ENCODE measurements at regions not wholly inside any gene's neighbourhood (a gene's known extent, or its start where the extent isn't known, plus 50 kb on each side); places are given as distances from the start of the nearest gene placed in this dataset.

DNA sequence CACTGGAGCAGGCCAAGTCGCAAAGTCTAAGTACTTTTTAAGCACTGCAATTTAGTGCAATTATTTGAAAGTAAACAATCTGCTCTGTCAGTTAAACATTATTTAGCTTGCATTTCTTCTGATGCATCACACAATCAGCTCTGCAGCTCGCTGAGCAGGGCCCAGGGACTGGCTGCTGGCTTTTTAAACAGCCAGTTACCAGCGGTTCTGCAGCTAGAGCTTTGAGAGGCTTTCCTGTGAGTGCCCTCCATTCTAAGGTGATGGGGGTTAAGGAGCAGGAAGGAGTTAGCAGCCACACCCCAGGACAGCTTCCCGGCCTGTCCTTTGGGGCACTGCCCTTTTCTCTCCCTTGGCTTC, 154.3 kb downstream of the SALL1 start (continued):
- TF ChIP-seq, protein P1, sequence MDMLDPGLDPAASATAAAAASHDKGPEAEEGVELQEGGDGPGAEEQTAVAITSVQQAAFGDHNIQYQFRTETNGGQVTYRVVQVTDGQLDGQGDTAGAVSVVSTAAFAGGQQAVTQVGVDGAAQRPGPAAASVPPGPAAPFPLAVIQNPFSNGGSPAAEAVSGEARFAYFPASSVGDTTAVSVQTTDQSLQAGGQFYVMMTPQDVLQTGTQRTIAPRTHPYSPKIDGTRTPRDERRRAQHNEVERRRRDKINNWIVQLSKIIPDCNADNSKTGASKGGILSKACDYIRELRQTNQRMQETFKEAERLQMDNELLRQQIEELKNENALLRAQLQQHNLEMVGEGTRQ (IDR thresholded peaks at IDR 0.05; ENCODE audit: borderline replicate concordance, low read depth, low read length), result no peak

DNA sequence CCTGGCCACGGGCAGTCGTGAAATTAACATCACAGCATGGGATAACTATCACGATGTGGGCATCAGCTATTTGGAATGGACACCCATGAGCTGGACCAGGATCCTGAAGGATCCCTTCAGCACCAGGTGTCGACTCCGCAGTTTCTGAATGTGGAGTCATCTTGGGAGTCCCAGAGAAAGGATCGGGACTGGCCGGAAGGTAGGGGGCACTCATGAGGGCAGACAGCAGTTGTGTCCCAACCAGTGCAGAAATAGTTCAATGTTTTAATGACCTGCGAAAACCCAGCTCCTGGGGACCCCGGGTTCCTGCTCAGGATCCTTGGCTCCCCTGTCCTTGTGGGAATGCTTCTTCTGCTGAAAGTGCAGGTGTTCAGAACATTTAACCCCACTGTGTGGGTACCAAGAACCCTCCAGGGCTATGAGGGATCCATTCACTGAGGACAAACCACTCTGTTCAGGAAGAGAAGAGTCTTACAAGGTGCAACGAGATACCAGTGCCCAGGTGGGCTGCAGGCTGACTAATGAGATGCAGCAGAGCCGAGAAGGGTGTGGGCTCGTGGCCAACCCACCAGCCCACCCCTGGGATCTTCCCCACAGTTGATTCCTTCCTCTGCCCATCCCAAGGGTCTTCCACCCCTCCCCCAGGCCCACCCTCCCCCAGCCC, 154.8 kb downstream of the SALL1 start:
- Histone ChIP-seq H3K79me2 (ENCODE audit: insufficient read depth) (no peaks in the 10 kb centered on the region), H3K4me3 (ENCODE audit: low read depth in 2 of 2, low read length in 1 of 2) (no peak overlapping the region), H3F3A (replicated peaks; ENCODE audit: insufficient read depth) (no peaks in the 10 kb centered on the region), H3K27me3 (ENCODE audit: insufficient read depth) (no peaks in the 10 kb centered on the region), H3K9me3 (no peaks in the 10 kb centered on the region), H3K36me3 (replicated peaks in 1 of 2; ENCODE audit: control insufficient read depth in 1 of 2, insufficient read depth in 2 of 2, low read length in 1 of 2) (no peaks in the 10 kb centered on the region), H3K9ac (no peak overlapping the region), H2AFZ (ENCODE audit: low read depth) (no peak overlapping the region), H4K20me1 (ENCODE audit: insufficient read depth) (no peaks in the 10 kb centered on the region), H3K4me1 (ENCODE audit: control insufficient read depth in 1 of 2, insufficient read depth in 2 of 2, low read depth in 1 of 2, low read length in 1 of 2) (no peaks in the 10 kb centered on the region), H3K4me2 (no peak overlapping the region), H3K9me2 (no peaks in the 10 kb centered on the region), H3K27ac (ENCODE audit: low read depth in 2 of 2, low read length in 1 of 2) (no peak overlapping the region)
- WGBS (ENCODE audit: low lambda C conversion rate), result 23% methylated on average over 10 of the region's 12 CpGs
- TF ChIP-seq TAF1 (IDR thresholded peaks at IDR 0.05; ENCODE audit: borderline replicate concordance, low read depth, low read length) (no peak), JUND (IDR thresholded peaks at IDR 0.05) (no peak), RXRA (IDR thresholded peaks at IDR 0.05; ENCODE audit: borderline replicate concordance, low read depth) (no peak), TEAD4 (IDR thresholded peaks at IDR 0.05; ENCODE audit: borderline replicate concordance, insufficient read depth) (no peak), NRF1 (IDR thresholded peaks at IDR 0.05; ENCODE audit: low read depth, low read length) (no peak), NFIC (IDR thresholded peaks at IDR 0.05; ENCODE audit: borderline replicate concordance) (no peak), POLR2AphosphoS5 (IDR thresholded peaks at IDR 0.05; ENCODE audit: low read depth, low read length) (no peak), YY1 (IDR thresholded peaks at IDR 0.05; ENCODE audit: low read depth) (no peak), GATA2 (CRISPR knock-in tag; IDR thresholded peaks at IDR 0.05) (no peak), ELF1 (IDR thresholded peaks at IDR 0.05) (no peak), FOXM1 (IDR thresholded peaks at IDR 0.05; ENCODE audit: low read depth) (no peak), FOXJ3 (CRISPR knock-in tag; IDR thresholded peaks at IDR 0.05) (no peak)
- TF ChIP-seq, protein P2, sequence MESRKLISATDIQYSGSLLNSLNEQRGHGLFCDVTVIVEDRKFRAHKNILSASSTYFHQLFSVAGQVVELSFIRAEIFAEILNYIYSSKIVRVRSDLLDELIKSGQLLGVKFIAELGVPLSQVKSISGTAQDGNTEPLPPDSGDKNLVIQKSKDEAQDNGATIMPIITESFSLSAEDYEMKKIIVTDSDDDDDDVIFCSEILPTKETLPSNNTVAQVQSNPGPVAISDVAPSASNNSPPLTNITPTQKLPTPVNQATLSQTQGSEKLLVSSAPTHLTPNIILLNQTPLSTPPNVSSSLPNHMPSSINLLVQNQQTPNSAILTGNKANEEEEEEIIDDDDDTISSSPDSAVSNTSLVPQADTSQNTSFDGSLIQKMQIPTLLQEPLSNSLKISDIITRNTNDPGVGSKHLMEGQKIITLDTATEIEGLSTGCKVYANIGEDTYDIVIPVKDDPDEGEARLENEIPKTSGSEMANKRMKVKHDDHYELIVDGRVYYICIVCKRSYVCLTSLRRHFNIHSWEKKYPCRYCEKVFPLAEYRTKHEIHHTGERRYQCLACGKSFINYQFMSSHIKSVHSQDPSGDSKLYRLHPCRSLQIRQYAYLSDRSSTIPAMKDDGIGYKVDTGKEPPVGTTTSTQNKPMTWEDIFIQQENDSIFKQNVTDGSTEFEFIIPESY (IDR thresholded peaks at IDR 0.05; ENCODE audit: borderline replicate concordance, low read depth), result no peak
- TF ChIP-seq, protein P1 (IDR thresholded peaks at IDR 0.05; ENCODE audit: borderline replicate concordance, low read depth, low read length), result no peak
- TF ChIP-seq, protein P3, sequence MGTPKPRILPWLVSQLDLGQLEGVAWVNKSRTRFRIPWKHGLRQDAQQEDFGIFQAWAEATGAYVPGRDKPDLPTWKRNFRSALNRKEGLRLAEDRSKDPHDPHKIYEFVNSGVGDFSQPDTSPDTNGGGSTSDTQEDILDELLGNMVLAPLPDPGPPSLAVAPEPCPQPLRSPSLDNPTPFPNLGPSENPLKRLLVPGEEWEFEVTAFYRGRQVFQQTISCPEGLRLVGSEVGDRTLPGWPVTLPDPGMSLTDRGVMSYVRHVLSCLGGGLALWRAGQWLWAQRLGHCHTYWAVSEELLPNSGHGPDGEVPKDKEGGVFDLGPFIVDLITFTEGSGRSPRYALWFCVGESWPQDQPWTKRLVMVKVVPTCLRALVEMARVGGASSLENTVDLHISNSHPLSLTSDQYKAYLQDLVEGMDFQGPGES (IDR thresholded peaks at IDR 0.05; ENCODE audit: low read depth, low read length), result no peak
- TF ChIP-seq, protein P4, sequence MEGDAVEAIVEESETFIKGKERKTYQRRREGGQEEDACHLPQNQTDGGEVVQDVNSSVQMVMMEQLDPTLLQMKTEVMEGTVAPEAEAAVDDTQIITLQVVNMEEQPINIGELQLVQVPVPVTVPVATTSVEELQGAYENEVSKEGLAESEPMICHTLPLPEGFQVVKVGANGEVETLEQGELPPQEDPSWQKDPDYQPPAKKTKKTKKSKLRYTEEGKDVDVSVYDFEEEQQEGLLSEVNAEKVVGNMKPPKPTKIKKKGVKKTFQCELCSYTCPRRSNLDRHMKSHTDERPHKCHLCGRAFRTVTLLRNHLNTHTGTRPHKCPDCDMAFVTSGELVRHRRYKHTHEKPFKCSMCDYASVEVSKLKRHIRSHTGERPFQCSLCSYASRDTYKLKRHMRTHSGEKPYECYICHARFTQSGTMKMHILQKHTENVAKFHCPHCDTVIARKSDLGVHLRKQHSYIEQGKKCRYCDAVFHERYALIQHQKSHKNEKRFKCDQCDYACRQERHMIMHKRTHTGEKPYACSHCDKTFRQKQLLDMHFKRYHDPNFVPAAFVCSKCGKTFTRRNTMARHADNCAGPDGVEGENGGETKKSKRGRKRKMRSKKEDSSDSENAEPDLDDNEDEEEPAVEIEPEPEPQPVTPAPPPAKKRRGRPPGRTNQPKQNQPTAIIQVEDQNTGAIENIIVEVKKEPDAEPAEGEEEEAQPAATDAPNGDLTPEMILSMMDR (IDR thresholded peaks at IDR 0.05), result no peak
- TF ChIP-seq, protein P5, sequence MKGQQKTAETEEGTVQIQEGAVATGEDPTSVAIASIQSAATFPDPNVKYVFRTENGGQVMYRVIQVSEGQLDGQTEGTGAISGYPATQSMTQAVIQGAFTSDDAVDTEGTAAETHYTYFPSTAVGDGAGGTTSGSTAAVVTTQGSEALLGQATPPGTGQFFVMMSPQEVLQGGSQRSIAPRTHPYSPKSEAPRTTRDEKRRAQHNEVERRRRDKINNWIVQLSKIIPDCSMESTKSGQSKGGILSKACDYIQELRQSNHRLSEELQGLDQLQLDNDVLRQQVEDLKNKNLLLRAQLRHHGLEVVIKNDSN (IDR thresholded peaks at IDR 0.05; ENCODE audit: borderline replicate concordance, low read depth), result no peak
- TF ChIP-seq, protein P6, sequence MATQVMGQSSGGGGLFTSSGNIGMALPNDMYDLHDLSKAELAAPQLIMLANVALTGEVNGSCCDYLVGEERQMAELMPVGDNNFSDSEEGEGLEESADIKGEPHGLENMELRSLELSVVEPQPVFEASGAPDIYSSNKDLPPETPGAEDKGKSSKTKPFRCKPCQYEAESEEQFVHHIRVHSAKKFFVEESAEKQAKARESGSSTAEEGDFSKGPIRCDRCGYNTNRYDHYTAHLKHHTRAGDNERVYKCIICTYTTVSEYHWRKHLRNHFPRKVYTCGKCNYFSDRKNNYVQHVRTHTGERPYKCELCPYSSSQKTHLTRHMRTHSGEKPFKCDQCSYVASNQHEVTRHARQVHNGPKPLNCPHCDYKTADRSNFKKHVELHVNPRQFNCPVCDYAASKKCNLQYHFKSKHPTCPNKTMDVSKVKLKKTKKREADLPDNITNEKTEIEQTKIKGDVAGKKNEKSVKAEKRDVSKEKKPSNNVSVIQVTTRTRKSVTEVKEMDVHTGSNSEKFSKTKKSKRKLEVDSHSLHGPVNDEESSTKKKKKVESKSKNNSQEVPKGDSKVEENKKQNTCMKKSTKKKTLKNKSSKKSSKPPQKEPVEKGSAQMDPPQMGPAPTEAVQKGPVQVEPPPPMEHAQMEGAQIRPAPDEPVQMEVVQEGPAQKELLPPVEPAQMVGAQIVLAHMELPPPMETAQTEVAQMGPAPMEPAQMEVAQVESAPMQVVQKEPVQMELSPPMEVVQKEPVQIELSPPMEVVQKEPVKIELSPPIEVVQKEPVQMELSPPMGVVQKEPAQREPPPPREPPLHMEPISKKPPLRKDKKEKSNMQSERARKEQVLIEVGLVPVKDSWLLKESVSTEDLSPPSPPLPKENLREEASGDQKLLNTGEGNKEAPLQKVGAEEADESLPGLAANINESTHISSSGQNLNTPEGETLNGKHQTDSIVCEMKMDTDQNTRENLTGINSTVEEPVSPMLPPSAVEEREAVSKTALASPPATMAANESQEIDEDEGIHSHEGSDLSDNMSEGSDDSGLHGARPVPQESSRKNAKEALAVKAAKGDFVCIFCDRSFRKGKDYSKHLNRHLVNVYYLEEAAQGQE (IDR thresholded peaks at IDR 0.05; ENCODE audit: low read depth, low read length), result no peak
- CTCF ChIA-PET, result interaction anchor here (1.2 kb wide), 1 partner anchor 38 kb away, joined by 3 read pairs; no protein-coding TSS in a partner anchor
- POLR2A ChIA-PET, result no interaction called here
- DNase-seq, result no peak

Measured in SK-N-SH (cell line).